MG63 (cell line): ENCODE measurements at regions not wholly inside any gene's neighbourhood (a gene's known extent, or its start where the extent isn't known, plus 50 kb on each side); places are given as distances from the start of the nearest gene placed in this dataset.
"Not testable (repeated sequence)": the region's sequence is repeated elsewhere in the genome, so short reads cannot be mapped to it uniquely, and the experiment has no call there.

Experiments
- DNase-seq: peaks from one replicate; pipeline ENCODE4 v3.0.0-alpha.2; 2020
- H3K27me3 ChIP-seq: fragments of 250-450 bp; sonication (Bioruptor Pico); 2 replicates; pipeline ENCODE4 v1.5.1; 2020; ENCODE audit warnings: mild to moderate bottlenecking, moderate library complexity
- H3K36me3 ChIP-seq: fragments of 250-450 bp; sonication (Bioruptor Pico); 2 replicates; pipeline ENCODE4 v1.5.1; 2020; ENCODE audit warnings: mild to moderate bottlenecking, moderate library complexity
- H3K4me3 ChIP-seq: fragments of 250-450 bp; sonication (Bioruptor Pico); 2 replicates; pipeline ENCODE4 v1.5.1; 2020; ENCODE audit warnings: mild to moderate bottlenecking, moderate library complexity
- H3K9me3 ChIP-seq: fragments of 250-450 bp; sonication (Bioruptor Pico); 2 replicates; pipeline ENCODE4 v1.5.1; 2020; ENCODE audit warnings: mild to moderate bottlenecking, moderate library complexity

DNA sequence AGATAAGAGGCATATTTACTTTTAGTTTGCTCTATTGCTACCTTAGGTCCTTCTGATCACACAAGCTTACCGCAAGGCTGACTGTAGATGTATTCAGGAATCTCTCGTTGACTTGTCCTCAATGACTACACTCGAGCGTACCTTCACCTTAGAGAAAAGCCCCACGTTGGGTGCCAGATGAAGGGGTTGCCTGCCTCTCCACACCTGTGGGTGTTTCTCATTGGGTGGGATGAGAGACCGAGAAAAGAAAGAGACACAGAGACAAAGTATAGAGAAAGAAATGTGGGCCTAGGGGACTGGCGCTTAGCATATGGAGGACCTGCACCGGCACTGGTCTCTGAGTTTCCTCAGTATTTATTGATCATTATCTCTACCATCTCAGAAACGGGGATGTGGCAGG lies 51.8 kb downstream of the ASCL4 start:
- Histone ChIP-seq H3K36me3 (no peaks in the 10 kb centered on the region), H3K27me3 (no peaks in the 10 kb centered on the region), H3K9me3 (peaks cover 3% of the 10 kb centered on the region; the same call in 1 of the 2 replicates), H3K4me3 (no peak overlapping the region)
- DNase-seq = no peak

DNA sequence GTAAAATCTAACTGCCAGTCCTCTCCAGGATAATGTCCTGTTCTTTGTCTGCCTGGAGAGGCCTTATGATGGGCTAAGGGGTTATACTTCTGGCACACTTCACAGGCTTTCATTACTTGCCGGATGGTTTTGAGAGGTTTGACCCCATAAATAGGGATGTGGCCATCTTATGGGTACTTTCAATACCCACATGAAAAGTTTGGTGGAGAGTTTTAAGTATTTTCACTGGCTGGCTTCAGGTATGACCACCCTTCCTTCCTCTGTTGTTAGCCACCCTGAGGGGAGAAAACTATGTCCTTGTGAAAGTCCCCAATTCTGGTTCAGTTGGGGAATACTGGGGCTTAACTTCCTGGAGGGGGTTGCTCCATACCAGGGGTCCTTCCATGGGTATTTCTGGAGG lies 54.8 kb downstream of the ASCL4 start:
- H3K4me3 ChIP-seq = no peak overlapping the region
- DNase-seq = no peak
- peaks cover 4% of the 10 kb centered on the region; the same call in 1 of the 2 replicates for H3K27me3 ChIP-seq
- peaks cover 3% of the 10 kb centered on the region; the same call in 1 of the 2 replicates for H3K9me3 ChIP-seq
- H3K36me3 ChIP-seq = no peaks in the 10 kb centered on the region

DNA sequence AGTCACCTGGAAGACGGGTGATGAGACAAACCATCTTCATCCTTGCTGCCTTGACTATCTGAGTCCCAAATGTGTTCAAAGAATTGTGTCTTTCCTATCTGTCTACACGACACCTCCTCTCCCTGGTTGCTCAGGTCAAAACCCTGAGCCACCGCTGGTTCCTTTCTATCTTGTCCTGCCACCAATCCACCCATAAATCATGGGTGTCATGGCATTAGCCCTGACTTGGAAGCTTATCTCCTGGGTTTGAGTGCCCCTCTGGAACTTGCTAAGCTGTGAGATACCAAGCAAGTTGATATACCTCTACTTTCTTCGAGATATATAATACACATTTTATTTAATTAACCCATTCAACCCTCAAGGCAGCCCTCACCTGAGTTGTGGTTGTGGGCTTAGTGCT lies 57.9 kb downstream of the ASCL4 start:
- no peaks in the 10 kb centered on the region for H3K9me3 ChIP-seq
- H3K4me3 ChIP-seq = no peak overlapping the region
- no peak for DNase-seq
- no peaks in the 10 kb centered on the region for H3K36me3 ChIP-seq
- peaks cover 4% of the 10 kb centered on the region; the same call in 1 of the 2 replicates for H3K27me3 ChIP-seq

DNA sequence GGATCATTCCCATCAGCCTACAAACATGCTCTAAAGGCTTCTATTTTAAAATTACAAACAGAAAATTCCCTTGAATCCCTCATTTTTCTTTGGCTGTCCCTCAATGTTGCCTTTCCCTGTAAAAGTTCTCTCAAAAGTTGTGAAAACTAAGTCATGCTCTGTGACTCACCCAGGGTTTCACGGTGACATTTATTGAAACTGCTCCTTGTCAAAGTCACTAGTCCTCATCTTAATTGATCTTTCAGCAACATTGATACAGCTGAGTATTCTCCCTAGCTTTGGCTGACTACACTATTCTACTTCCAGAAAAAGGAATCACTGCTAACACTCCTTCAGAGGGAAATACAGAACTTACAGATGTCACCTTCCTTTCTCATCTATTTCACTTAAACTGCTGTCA lies 65.7 kb downstream of the ASCL4 start:
- Histone ChIP-seq H3K9me3 (no peaks in the 10 kb centered on the region), H3K27me3 (no peaks in the 10 kb centered on the region), H3K4me3 (no peak overlapping the region), H3K36me3 (no peaks in the 10 kb centered on the region)
- no peak for DNase-seq

DNA sequence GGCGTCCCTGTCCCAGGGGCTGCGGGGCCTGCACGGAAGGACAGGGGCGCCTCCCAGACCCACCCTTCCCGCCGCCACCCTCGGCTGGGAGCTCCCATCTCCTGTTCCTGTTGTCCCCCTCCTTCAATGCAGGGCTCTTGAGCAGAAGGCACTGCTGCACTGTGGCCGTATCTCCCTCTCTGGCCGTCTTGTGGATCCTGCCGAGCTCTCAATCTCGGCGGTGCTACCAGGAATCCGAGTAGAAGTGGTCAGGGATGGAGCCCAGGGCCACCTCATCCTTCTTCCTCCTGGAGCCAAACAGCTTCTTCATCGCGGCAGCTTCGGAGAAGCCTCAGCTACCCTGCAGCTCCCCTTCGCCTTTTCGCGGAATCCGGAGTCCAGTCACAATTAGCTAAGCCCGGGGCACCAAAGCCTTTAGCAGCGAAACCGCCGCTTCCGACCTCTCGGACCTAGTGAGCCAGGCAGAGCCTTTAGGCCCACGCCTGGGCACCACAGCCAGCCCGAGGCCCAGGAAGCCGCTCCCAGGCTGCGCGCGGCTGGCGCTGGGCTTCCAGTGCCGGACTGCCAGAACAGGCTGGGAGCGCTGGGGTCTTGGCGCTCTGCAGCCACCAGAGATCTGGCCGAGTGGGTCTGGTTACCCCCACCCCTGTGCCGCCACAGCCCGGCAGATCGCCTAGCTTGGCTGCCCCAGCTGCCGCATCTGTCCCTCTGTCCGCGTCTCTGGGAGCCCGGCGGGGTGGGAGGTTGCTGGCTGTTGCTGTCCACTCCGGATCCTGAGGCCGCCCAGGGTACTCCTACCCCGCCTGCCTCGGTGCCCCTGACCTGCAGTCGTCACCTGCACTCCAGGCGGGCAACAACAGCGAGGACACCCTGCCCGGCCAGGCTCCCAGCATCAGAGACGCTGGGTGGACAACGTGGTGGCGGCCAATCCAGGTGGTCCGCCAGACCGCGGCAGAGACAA lies 69.1 kb downstream of the ASCL4 start:
- Histone ChIP-seq H3K27me3 (no peaks in the 10 kb centered on the region), H3K4me3 (no peak overlapping the region)

DNA sequence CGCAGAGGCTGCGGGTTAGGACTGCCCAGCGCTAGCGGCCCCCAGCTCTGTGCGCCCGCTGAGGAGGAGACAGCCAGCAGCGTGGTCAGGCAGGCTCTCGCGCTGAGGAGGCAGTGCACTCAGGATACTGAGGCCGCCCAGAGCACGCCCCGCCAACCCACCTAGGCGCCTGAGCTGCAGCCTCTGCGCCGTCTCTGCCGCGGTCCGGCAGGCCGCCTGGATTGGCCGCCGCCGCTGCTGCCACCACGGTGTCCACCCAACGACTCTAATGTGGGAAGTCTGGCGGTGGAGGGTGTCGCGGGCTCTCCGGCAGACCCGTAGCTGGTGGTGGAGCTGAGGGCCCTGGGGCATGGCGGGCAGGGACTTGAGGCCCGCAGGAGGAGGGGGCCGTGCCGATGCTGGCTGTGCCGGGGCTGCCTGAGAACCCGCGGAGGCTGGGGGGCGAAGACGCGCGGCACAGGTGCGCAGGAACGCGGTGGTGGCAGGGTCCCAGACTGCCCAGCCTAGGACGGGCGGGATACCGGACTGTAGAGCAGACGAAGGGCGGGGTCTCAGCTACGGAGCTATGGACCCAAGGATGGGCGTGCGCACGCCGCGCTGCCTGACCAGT lies 69.9 kb downstream of the ASCL4 start:
- Histone ChIP-seq H3K27me3 (no peaks in the 10 kb centered on the region), H3K36me3 (no peaks in the 10 kb centered on the region), H3K4me3 (no peak overlapping the region), H3K9me3 (no peaks in the 10 kb centered on the region)
- DNase-seq = no peak

More for the DNA sequence above, 69.1 kb downstream of the ASCL4 start:
- DNase-seq = no peak
- Histone ChIP-seq H3K36me3 (no peaks in the 10 kb centered on the region), H3K9me3 (no peaks in the 10 kb centered on the region)

DNA sequence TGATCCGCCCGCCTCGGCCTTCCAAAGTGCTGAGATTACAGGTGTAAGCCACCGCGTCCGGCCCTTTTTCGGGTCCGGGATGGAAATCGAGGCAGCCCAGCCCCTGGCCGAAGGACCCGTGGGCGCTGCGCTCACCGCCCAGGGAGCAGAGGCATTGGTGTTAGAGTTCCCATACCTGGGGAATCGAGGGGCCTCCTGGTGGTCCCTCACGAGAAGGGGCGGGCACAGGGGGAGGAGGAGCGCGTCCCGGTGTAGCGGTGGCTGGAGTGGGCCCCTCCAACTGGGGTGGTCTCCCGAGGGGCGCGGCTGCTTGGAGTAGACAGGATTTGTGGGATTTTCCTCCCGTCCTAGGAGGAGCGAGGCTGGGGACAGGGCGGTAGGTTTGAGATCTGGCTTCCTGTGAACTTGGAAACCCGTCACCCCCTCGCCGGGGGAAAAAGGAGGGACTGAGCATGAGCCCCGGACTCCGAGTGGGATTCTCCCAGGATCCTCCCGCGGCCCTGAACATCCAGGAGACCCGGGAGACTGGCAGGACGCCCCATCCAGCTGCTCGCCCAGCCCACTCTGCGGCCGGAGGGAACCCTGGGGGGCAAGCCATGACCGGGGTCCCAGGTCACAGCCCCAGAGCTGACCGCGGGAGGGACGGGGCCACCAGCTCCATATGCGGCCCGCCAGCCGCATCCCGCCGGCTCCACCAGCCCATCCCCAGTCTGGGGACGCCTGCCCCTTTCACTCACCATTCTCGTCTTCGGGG lies 70.9 kb downstream of the ASCL4 start:
- Histone ChIP-seq H3K36me3 (no peaks in the 10 kb centered on the region), H3K27me3 (no peaks in the 10 kb centered on the region), H3K9me3 (no peaks in the 10 kb centered on the region), H3K4me3 (no peak overlapping the region)
- DNase-seq = no peak

DNA sequence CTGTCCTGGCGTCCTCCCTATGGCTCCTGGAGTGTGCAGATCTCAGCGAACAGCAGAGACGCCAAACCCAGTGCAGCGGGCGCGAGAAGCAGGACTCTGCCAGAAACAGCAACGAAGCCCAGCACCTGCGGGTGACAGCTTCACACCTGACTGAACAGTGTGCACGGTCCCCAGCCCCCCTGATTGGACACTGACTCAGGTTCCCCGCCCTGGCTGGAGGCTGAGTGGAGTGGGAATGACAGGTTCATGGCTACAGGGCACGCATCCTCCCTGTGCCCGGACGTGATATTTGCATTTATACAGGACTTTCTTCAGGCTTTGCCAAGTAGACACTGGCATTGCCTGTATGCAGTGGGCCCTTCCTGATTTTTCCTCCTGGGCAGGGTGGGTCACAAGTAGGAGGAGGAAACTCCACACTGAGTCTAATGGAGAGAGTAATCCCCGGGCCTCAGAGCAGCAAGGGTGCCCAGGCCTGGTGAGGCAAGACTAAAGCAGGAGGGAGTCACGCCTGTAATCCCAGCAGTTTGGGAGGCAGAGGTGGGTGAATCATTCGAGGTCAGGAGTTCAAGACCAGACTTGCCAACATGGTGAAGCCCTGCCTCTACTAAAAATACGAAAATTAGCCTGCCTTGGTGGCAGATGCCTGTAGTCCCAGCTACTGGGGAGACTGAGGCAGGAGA lies 71.6 kb downstream of the ASCL4 start:
- H3K4me3 ChIP-seq = no peak overlapping the region
- no peaks in the 10 kb centered on the region for H3K36me3 ChIP-seq
- peak; percentile 66 for DNase-seq

DNA sequence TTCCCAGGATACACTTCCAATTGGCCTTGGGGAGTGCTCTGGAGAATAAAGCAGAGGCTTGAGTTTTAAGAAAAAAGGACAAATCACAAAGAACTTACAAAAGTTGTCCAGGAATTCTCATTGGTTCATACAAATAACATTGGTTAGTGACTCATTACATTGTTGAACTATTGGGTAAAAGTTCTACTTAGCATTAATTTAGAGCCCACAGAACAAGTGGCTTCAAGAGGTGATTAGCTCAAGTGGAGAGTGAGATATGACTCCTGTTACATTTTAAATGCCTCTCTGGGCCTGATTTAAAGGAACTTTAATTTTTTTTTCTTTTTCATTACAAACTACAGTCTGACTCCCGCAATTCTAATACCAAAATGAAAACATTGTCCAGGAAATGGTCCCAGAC lies 72.9 kb downstream of the ASCL4 start:
- Histone ChIP-seq H3K27me3 (no peaks in the 10 kb centered on the region), H3K36me3 (no peaks in the 10 kb centered on the region), H3K9me3 (no peaks in the 10 kb centered on the region), H3K4me3 (no peak overlapping the region)
- no peak for DNase-seq

More for the DNA sequence above, 71.6 kb downstream of the ASCL4 start:
- no peaks in the 10 kb centered on the region for H3K27me3 ChIP-seq
- H3K9me3 ChIP-seq = no peaks in the 10 kb centered on the region

DNA sequence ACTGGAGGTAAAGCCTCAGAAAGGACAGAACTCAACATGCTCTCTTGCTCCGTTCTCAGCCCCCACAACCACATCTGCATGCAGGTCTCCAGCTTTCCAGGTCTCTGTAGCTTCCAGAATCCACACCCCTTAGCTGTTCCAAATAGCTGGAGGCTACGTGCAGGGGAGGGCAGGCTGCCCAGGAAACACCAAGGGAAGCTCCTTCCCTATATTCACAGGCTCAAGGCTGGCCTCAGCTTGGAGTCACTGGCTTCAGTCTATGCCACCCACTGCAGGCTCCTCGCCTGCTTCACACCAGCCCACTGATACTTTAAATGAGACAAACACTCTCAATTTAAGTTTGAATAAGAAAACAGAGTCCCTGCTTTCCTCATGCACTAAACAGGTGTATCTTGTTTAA lies 73.3 kb downstream of the ASCL4 start:
- Histone ChIP-seq H3K9me3 (no peaks in the 10 kb centered on the region), H3K36me3 (no peaks in the 10 kb centered on the region), H3K4me3 (no peak overlapping the region), H3K27me3 (no peaks in the 10 kb centered on the region)
- DNase-seq = peak; percentile 14

DNA sequence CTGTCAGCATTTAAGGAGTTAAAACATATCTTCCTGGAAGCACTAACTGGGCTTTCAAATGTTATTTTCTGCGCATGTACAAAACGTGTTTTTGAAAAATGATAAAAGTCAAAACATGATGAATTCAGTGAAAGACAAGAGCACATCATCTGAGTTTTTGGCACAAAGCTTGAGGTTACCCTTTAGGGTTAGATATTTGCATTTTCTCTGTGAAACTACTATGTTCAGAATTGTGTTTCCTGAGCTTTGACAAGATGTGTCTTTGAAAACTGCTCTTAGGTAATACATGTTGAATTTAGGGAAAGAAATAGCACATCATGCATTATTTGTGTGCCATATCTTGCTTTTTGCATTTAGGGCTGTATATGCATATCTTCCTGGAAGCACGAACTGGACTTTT lies 79.0 kb downstream of the ASCL4 start:
- Histone ChIP-seq H3K4me3 (no peak overlapping the region), H3K36me3 (no peaks in the 10 kb centered on the region), H3K9me3 (no peaks in the 10 kb centered on the region), H3K27me3 (no peaks in the 10 kb centered on the region)
- no peak for DNase-seq

DNA sequence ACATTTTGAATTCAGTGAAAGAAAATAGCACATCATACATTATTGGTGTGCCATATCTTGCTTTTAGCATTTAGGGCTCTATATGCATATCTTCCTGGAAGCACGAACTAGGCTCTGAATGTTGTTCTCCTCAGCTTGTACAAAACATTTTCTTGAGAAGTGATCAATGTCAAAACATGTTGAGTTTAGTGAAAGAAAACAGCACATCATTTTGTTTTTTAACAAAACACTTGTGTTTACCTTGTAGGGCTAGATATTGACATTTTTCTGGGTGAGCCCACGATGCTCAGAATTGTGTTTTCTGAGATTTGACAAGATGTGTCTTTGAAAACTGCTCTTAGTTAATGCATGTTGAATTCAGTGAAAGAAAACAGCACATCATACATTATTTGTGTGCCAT lies 81.0 kb downstream of the ASCL4 start:
- Histone ChIP-seq H3K4me3 (no peak overlapping the region), H3K27me3 (peaks cover 2% of the 10 kb centered on the region), H3K9me3 (no peaks in the 10 kb centered on the region), H3K36me3 (no peaks in the 10 kb centered on the region)
- DNase-seq = no peak

DNA sequence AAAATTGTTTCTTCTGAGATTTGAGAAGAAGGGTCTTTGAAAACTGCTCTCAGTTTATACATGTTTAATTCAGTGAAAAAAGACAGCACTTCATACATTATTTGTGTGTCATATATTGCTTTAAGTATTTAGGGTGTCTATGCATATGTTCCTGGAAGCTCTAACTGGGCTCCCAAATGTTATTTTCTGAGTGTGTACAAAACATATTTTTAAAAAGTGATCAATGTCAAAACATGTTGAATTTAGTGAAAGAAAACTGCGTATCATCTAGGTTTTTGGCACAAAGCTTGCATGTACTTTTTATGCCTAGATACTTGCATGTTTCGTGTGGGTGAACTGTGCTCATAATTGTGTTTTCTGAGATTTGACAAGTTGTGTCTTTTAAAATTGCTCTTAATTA lies 81.6 kb downstream of the ASCL4 start:
- no peak overlapping the region for H3K4me3 ChIP-seq
- DNase-seq = no peak
- no peaks in the 10 kb centered on the region for H3K9me3 ChIP-seq
- peaks cover 5% of the 10 kb centered on the region for H3K27me3 ChIP-seq
- H3K36me3 ChIP-seq = no peaks in the 10 kb centered on the region

DNA sequence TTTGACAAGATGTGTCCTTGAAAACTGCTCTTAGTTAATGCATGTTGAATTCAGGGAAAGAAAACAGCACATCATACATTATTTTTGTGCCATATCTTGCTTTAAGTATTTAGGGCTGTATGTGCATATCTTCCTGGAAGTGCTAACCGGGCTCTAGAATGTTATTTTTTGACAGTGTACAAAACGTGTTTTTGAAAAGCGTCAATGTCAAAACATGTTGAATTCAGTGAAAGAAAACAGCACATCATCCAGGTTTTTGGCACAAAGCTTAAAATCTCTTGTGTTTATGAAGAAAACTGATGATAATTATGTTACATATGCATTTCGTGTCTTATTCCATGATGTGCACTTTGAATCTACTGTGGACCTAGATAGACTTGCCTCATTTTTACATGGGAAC lies 82.7 kb downstream of the ASCL4 start:
- no peak for DNase-seq
- no peaks in the 10 kb centered on the region for H3K9me3 ChIP-seq
- no peak overlapping the region for H3K4me3 ChIP-seq
- peaks cover 11% of the 10 kb centered on the region for H3K27me3 ChIP-seq
- no peaks in the 10 kb centered on the region for H3K36me3 ChIP-seq

DNA sequence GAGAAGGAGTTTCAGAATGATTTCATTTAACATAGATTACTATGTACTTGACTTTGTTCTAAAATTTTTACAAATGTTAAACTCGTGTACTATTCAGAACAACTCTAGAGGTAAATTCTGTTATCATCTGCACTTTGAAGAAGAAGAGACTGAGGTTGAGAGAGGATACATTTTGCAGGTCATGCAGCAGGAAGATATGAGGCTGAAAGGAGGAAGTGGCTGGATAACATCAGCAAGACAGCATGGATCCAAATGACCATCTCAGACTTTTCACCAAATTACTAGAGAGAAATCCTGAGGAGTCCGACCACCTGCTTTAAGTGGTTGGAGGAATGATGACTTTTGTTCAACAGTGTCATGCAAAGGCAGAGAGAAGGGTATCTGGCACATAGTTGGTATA lies 84.9 kb downstream of the ASCL4 start:
- no peak for DNase-seq
- Histone ChIP-seq H3K9me3 (no peaks in the 10 kb centered on the region), H3K36me3 (no peaks in the 10 kb centered on the region), H3K4me3 (no peak overlapping the region), H3K27me3 (peaks cover 11% of the 10 kb centered on the region)

DNA sequence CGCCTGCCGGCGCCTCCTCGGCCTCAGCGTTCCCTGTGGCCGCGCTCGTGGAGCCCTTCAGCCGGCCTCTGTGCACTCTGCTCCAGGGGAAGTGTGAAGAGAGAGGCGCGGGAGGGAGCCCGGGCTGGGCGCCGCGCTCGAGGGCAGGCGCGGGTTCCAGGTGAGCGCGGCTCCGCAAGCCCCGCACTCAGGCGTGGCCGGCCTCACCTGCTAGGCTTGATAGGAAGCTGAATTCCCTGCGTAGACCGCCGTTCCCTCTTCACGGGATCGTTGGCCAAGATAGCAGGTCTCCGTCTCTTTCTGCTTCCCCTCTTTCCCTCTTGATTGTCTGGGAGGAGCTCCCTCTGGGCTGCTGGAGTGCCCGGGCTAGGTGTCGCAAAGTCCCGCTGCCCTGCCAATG lies 89.7 kb downstream of the ASCL4 start:
- Histone ChIP-seq H3K4me3 (no peak overlapping the region), H3K9me3 (no peaks in the 10 kb centered on the region), H3K36me3 (no peaks in the 10 kb centered on the region), H3K27me3 (peaks cover 16% of the 10 kb centered on the region)
- no peak for DNase-seq

DNA sequence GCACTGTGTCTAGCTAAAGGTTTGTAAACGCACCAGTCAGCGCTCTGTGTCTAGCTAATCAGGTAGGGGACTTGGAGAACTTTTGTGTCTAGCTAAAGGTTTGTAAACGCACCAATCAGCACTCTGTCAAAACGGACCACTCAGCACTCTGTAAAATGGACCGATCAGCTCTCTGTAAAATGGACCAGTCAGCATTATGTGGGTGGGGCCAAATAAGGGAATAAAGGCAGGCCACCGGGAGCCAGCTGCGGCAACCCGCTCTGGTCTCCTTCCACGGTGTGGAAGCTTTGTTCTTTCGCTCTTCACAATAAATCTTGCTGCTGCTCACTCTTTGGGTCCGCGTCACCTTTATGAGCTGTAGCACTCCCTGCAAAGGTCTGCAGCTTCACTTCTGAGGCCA lies 90.2 kb downstream of the ASCL4 start:
- H3K36me3 ChIP-seq, H3K9me3 ChIP-seq, DNase-seq, H3K4me3 ChIP-seq: not testable (repeated sequence)
- peaks cover 16% of the 10 kb centered on the region for H3K27me3 ChIP-seq
